ENCODE measurements at regions not wholly inside any gene's neighbourhood (a gene's known extent, or its start where the extent isn't known, plus 50 kb on each side); places are given as distances from the start of the nearest gene placed in this dataset.

- H2AFZ ChIP-seq (replicated peaks; ENCODE audit: low read length, poor library complexity), result no peak overlapping the region
- WGBS, 2 experiments (ENCODE audit: extremely low coverage in 2 of 2, insufficient read length in 1 of 2), result no CpG with 5 or more reads among the region's 2 CpGs
- ChIA-PET CTCF (no interaction called here), POLR2A (ENCODE audit: unreplicated experiment) (no interaction called here)
- no peaks in the 10 kb centered on the region for H4K20me1 ChIP-seq (ENCODE audit: insufficient read depth, low read length)
- H3K14ac ChIP-seq (replicated peaks; ENCODE audit: low read depth, low read length), result no peak overlapping the region
- H3K36me3 ChIP-seq (ENCODE audit: control insufficient read depth, insufficient read depth, low read length), result no peaks in the 10 kb centered on the region
- dilution Hi-C loops (cut with HindIII; ENCODE audit: low sequenced_read_pairs, unreplicated experiment), result no loop called here
- ATAC-seq (ENCODE audit: low read depth) (no peak), DNase-seq (peak; percentile 50)
- no peaks in the 10 kb centered on the region for H3K9me1 ChIP-seq (ENCODE audit: insufficient read depth, low read length)
- no peak overlapping the region for H4K8ac ChIP-seq (ENCODE audit: low read depth in 2 of 2, low read length in 2 of 2)
- no peak overlapping the region for H2BK5ac ChIP-seq (ENCODE audit: low read depth, low read length, poor library complexity, severe bottlenecking)
- H3K56ac ChIP-seq (ENCODE audit: extremely low read depth, insufficient read depth, low read length), result no peak overlapping the region
- H2BK120ac ChIP-seq (ENCODE audit: low read depth, low read length), result peak overlapping the region; percentile 23; the same call in 1 of the 2 replicates
- no peaks in the 10 kb centered on the region for H3K27me3 ChIP-seq (ENCODE audit: control insufficient read depth, insufficient read depth, low read length)
- H3K4me3 ChIP-seq (ENCODE audit: insufficient read depth, low read depth, low read length), result no peak overlapping the region
- no peaks in the 10 kb centered on the region for H3K79me1 ChIP-seq (ENCODE audit: low read depth in 1 of 2, low read length in 2 of 2)
- no peak overlapping the region for H2BK15ac ChIP-seq (ENCODE audit: low read depth, low read length)
- H4K5ac ChIP-seq (ENCODE audit: low read depth, low read length), result no peak overlapping the region
- no peak overlapping the region for H3K9ac ChIP-seq (ENCODE audit: low read depth, low read length)
- BruUV-seq (replicated peaks), result no TSS peak
- no peak overlapping the region for H3K4me2 ChIP-seq (ENCODE audit: low read depth, low read length)
- H2AK5ac ChIP-seq (ENCODE audit: low read depth, low read length), result no peak overlapping the region
- H3K9me3 ChIP-seq (ENCODE audit: control insufficient read depth, insufficient read depth, low read length), result no peaks in the 10 kb centered on the region
- intact Hi-C loops (cut with micrococcal nuclease), result no loop called here
- in situ Hi-C loops (cut with MboI; ENCODE audit: low sequenced_read_pairs), result no loop called here
- no peak overlapping the region for H3K4ac ChIP-seq (ENCODE audit: low read depth, low read length)
- no peak overlapping the region for H2AK9ac ChIP-seq (replicated peaks; ENCODE audit: low read depth, low read length, poor library complexity)
- TF ChIP-seq, protein P1, sequence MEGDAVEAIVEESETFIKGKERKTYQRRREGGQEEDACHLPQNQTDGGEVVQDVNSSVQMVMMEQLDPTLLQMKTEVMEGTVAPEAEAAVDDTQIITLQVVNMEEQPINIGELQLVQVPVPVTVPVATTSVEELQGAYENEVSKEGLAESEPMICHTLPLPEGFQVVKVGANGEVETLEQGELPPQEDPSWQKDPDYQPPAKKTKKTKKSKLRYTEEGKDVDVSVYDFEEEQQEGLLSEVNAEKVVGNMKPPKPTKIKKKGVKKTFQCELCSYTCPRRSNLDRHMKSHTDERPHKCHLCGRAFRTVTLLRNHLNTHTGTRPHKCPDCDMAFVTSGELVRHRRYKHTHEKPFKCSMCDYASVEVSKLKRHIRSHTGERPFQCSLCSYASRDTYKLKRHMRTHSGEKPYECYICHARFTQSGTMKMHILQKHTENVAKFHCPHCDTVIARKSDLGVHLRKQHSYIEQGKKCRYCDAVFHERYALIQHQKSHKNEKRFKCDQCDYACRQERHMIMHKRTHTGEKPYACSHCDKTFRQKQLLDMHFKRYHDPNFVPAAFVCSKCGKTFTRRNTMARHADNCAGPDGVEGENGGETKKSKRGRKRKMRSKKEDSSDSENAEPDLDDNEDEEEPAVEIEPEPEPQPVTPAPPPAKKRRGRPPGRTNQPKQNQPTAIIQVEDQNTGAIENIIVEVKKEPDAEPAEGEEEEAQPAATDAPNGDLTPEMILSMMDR (conservative IDR thresholded peaks at IDR 0.05; ENCODE audit: low read depth, low read length), result no peak
- TF ChIP-seq CEBPB (IDR thresholded peaks at IDR 0.05; ENCODE audit: low read depth, low read length), result no peak
- TF ChIP-seq SMC3 (IDR thresholded peaks at IDR 0.05; ENCODE audit: low read depth, low read length), result no peak
- TF ChIP-seq FOS (IDR thresholded peaks at IDR 0.05; ENCODE audit: low read depth, low read length), result no peak
- TF ChIP-seq POLR2A (IDR thresholded peaks at IDR 0.05; ENCODE audit: low read depth, low read length), result no peak
- no peak for TF ChIP-seq MAFK (IDR thresholded peaks at IDR 0.05; ENCODE audit: low read depth, low read length)
- TF ChIP-seq NFE2L2 (IDR thresholded peaks at IDR 0.05; ENCODE audit: low read depth, low read length), result no peak
- TF ChIP-seq RAD21 (IDR thresholded peaks at IDR 0.05; ENCODE audit: low read length), result no peak
- TF ChIP-seq CHD1 (IDR thresholded peaks at IDR 0.05; ENCODE audit: low read depth, low read length), result no peak
- TF ChIP-seq MXI1 (IDR thresholded peaks at IDR 0.05; ENCODE audit: borderline replicate concordance, low read depth, low read length), result no peak
- no peak for TF ChIP-seq RCOR1 (IDR thresholded peaks at IDR 0.05; ENCODE audit: insufficient replicate concordance, low read length)
- TF ChIP-seq, protein P2, sequence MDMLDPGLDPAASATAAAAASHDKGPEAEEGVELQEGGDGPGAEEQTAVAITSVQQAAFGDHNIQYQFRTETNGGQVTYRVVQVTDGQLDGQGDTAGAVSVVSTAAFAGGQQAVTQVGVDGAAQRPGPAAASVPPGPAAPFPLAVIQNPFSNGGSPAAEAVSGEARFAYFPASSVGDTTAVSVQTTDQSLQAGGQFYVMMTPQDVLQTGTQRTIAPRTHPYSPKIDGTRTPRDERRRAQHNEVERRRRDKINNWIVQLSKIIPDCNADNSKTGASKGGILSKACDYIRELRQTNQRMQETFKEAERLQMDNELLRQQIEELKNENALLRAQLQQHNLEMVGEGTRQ (IDR thresholded peaks at IDR 0.05; ENCODE audit: low read depth, low read length), result no peak
- no peak for TF ChIP-seq ELK1 (IDR thresholded peaks at IDR 0.05; ENCODE audit: borderline replicate concordance, low read depth, low read length)
- TF ChIP-seq BHLHE40 (IDR thresholded peaks at IDR 0.05; ENCODE audit: low read depth, low read length), result no peak
- TF ChIP-seq RFX5 (IDR thresholded peaks at IDR 0.05; ENCODE audit: low read depth, low read length), result no peak
- no peak for TF ChIP-seq MAZ (IDR thresholded peaks at IDR 0.05; ENCODE audit: borderline replicate concordance, low read depth, low read length)
- H3K18ac ChIP-seq (ENCODE audit: low read depth, low read length), result no peak overlapping the region
- H3K27ac ChIP-seq (ENCODE audit: insufficient read depth, low read length), result no peak overlapping the region
- no peak overlapping the region for H2BK20ac ChIP-seq (ENCODE audit: low read depth, low read length)
- no peak overlapping the region for H4K91ac ChIP-seq (ENCODE audit: insufficient read depth, low read depth, low read length)
- no peaks in the 10 kb centered on the region for H3K4me1 ChIP-seq (ENCODE audit: control insufficient read depth, insufficient read depth, low read length)
- no peak overlapping the region for H3K23ac ChIP-seq (ENCODE audit: low read depth, low read length)
Observed at GRCh38 chr14:42715316-42715715, 1108.6 kb downstream of the LRFN5 start.
